ENCODE measurements at regions not wholly inside any gene's neighbourhood (a gene's known extent, or its start where the extent isn't known, plus 50 kb on each side); places are given as distances from the start of the nearest gene placed in this dataset.
A peak's percentile ranks its signal among the peaks of the same experiment; 100 is the strongest.

DNA sequence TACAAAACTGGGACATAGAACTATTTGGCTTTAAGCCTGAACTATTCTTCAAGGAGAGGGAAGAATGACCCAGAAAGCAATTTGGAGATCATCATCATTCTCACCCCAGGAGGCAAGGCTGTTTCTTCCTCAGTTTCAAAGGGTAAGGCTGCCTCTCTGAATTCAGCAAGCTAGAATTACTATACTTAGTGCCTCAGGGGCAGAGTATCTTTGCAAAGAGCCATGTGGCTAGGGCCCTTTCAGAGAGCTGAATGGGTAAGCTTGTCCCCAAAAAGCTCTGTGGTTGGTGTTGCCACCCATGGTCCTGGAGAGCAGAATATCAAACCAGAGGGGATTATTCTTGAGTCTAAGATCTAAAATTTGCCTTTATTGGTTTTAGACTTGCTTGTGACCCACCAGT lies 720.3 kb upstream of the ARPP21 start:
- DNase-seq = no peak

DNA sequence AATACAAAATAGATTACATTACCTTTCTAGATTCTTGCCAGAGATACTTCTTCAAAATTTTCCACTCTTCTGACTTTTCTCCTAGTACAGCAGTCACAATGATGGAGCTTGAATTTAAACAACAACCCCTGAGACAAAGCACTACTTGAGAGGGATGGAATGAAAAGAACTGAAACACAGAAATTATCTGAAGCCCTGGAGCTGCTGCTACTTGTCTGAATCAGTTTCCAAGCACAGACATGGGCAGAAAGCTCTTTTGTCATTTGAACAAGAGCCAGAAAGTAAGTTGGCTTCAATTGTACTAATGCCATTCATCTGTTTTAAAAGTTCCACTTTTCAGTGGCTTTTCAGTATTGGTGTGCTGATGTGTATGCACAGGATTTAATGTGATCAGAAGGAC lies 718.5 kb upstream of the ARPP21 start:
- DNase-seq = no peak

DNA sequence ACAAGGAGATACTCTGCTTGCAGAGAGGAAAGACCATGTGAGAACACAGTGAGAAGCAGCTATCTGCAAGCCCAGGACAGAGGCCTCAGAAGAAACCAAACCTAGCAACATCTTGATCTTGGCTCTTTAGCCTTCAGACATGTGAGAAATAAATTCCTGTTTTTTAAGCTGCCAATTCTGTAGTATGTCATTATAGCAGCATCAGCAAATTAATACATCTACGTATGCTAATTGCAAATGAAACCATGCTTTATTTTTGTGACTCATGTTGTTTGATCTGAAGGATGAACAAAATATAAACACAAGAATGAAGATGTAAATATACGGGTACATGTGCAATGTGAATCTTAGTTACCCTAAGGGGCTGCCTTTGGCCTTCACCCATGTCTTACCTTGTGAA lies 714.4 kb upstream of the ARPP21 start:
- DNase-seq = no peak

DNA sequence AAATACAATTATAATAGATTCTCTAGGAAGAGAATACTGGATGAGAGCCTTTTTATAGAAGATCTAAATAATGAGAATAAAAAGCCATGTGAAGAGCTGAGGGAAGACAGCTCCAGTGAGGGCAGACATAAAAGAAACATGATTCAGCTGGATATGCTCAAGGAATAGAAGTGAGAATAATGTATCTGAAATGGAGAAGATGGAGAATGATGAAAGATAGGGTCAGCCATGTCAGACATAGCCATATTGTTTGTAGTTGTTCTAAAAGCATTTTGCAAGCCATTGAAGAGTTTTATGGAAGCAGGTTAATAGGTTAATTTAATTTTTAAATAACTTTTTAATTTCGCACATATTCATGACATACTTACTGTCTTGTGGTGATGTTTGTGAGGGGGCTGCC lies 713.5 kb upstream of the ARPP21 start:
- DNase-seq = no peak

DNA sequence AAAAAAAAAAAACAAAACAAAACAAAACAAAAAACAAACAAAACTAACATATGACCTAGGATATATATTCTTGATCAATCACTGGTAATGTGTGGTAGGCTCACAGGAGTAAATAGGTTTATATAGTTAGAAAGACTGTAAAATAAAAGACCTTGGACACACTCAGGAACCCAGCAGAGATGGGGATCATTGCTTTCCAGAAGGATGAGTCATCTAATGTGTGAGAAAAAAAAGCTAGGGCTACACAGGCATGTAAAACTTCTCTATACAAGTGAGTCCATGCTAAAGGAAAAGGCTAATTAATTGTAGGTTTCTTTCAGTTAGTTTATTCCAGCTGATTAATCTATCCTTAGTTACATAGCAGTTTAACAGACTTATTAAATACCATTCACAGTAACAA lies 710.3 kb upstream of the ARPP21 start:
- no peak for DNase-seq

DNA sequence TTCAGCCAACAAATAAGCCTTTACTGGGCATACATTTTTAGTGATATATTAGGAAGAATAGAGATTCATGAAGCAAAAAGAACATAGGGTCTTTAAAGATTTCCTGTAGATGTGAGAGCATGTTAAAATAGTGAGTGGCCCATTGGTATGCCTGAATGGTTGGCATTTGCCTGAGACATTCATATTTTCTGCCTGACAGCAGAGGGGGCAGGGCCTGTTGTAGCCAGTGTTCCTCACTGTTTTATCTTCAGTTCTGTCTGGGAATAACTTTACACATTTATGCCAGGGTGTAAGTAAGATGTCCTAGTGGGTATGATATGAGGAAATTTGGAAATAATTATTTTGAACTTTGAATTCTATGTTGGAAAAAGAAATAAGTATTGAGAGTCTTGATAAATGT lies 704.7 kb upstream of the ARPP21 start:
- no peak for DNase-seq

DNA sequence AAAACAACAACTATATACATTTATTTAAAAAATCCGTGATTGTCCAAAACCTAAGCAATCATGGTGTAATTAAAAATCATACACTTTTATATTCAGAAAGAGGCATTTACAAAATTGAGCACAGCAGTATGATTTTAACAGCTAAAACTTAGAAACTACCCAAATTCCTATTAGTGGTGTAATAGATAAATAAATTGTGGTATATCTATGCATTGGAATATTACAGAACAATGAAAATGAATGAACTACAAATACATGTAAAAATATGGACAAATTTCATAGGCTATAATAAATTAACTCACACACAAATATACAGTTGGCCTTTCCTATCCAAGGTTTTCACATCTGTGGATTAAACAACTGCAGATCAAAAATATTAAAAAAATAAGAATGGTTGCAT lies 700.5 kb upstream of the ARPP21 start:
- DNase-seq = no peak

DNA sequence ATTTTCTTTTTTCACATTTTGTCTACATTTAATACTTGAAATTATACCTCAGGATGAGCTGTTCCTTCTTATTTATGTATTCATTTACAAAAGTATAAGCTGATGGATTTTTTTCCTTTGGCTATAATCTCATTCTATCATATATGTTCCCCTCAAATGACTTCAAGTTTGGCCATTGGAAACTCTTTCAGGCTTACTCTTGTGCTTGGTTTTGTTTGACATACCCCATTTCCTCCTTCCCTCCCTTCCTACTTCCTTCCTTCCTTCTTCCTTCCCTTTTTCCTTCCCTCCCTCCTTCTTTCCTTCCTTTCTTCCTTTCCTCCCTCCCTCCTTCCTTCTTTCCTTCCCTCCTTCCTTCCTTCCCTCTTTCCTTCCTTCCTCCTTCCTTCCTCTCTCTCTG lies 697.1 kb upstream of the ARPP21 start:
- no peak for DNase-seq

DNA sequence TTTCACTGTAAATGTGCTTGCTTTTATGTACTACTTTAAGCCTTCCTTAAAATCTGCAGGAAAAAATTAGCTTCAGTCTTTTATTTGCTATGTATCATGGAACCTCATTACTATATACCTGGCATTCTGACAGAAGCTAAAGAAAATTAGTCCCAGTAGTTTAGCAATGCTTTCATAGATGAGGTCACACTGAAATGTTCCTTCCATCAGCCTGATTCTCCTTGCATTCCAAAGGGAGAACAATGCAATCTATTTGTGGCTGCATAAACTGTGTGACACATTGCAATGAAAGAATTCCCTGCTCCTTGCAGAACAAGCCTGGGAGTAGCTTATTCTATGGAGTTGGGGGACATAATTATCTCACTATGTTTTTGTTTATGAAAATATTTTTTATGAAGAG lies 691.5 kb upstream of the ARPP21 start:
- DNase-seq = no peak

DNA sequence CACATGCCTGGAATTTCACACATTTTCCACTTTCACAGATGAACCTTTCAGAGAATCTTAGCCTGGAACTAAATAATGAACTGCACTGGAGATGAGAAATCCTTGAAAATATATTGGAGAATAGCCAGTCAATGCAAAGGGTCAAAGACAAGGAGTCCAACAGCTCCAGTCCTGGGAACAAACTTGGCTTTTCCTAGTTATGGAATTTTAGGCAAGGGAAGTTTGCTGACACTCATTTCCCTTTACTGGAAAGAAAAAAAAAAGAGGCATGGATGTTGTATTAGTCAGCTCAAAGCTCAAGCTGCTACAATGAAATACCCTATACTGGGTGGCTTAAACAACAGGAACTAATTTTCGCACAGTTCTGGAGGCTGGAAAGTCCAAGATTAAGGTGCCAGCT lies 690.8 kb upstream of the ARPP21 start:
- no peak for DNase-seq

DNA sequence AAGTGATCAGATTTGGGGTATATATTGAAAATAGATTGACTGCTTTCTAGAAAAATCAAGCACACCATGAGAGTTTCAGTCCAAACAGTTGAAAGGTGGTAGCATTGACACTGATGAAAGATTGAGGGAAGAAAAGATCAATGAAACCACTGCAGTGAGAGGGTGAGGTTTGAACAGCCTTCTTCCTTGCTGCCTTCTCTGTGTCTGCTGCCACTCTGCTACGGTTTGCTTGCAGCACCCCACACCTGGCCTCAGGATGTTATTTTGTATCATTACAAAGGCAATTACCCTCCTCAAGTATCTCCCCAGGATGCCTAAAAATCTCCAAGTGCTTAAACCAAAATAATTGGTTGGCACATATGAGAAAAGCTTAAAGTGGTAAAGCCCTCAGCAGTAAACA lies 683.6 kb upstream of the ARPP21 start:
- no peak for DNase-seq

DNA sequence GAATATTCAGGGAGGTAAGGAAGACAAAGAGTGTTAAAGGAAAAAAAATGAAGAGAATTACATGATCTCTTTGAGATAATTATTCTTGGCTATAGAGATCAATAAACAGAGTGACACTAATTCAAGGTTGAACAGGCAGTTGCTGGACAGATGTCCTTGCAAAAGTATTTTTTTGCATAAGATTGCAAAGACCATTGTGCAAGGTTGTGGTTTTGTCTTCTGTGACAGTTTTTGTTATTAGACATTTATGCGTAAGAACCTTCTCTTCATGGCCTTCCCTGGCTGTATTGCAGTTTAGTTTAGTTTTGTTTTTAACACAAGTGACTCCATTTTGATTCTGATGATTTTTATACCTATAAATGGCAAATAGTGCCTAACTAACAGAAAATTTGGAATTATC lies 682.8 kb upstream of the ARPP21 start:
- peak; percentile 91 for DNase-seq

DNA sequence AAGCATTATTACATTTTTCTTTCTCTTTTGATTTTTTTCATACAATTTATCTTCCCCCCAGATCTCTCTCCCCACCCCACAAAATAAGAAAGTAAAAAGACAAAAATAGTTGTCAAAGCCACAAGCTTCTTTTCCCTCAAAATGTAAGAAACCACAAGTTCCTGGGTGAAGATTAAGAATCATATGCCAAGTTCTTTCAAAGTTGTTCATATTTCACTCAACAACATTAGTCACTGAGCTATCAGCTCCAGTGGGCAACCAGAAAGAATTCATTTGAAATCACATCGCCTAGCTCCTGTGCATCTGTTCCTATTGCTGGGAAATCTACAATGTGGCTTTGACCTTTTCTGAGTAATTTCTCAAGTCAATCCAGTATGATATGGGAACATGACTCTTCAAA lies 681.6 kb upstream of the ARPP21 start:
- DNase-seq = peak; percentile 92

DNA sequence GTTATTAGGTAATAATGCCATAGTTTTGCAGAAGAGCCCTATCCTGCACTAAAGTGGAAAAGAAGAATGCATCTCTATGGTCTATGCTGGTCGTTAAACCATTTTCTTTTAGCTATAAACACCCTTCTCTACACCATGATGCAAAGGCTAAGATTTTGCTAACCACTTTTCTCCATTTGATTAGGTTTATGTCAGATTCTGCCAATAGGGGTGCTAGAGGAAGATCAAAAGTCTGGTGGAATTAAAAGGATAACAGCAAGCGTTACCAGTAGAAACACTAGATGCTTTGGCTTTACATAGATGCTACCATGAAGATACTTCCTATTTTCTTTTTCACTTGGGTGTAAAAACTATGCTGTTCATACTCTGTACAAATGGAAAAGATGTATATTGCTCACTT lies 669.8 kb upstream of the ARPP21 start:
- DNase-seq = peak; percentile 20

DNA sequence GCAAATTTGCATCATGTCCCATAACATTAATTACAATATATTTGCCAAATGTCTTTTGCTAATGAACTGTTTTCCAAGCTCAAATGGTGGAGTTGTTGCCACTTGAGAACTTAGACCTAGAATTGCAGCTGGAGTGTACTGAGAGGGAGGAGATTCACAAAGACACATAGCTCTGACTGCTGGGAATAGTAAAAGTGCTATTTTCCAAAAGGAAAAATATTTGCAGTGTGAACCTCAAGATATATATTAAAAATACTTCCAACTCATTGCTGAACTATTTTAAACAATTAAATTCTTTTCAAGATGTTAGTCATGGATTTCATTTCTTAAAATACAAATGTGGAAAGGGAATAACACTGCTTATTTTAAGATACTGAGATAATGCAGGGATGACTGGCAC lies 666.8 kb upstream of the ARPP21 start:
- no peak for DNase-seq

DNA sequence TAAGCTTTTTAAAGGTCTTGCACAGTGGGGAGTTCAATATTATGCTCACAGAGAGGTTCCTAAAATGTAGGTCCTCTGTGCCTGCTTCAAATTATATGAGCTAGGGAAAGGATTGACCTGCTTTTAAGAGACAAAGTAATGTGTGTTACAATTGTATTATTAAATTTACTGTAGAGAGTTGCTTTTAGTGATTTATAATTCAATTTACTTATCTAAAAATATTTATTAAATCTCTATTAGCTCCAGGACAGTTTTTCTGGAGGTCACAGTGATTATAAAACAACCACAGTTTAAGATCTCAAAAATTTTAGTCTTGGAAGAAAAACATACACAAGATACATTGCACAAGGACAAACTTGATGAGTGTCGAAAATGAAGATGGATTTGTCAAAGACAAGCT lies 665.7 kb upstream of the ARPP21 start:
- no peak for DNase-seq

DNA sequence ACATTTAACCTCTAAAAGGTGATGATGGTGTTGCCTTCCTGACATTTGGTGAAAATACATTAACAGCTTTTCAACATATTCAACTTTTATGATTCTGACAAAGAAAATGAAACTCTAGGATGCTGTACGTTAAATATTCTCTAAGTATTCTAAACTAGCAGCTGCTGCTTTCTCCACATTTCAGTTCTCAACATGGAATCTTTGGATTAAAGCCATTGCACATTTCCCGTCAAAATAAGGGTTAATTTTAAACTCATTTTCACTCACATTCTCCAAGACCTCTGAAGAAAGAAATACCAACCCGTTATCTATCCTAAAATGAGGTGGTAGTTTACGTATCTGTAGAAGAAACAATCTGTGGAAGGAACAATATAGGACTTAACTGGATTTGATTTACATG lies 655.7 kb upstream of the ARPP21 start:
- no peak for DNase-seq

DNA sequence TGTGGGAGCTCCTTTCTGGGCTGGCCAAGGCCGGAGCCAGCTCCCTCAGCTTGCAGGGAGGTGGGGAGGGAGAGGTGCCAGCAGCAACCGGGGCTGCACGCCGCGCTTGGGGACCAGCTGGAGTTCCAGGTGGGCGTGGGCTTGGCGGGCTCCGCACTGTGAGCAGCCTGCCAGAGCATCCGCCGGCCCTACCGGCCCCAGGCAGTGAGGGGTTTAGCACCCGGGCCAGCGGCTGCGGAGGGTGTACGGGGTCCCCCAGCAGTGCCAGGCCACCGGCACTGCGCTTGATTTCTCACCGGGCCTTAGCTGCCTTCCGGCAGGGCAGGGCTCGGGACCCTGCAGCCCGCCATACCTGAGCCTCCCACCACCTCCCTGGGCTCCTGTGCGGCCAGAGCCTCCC lies 651.0 kb upstream of the ARPP21 start:
- no peak for DNase-seq

DNA sequence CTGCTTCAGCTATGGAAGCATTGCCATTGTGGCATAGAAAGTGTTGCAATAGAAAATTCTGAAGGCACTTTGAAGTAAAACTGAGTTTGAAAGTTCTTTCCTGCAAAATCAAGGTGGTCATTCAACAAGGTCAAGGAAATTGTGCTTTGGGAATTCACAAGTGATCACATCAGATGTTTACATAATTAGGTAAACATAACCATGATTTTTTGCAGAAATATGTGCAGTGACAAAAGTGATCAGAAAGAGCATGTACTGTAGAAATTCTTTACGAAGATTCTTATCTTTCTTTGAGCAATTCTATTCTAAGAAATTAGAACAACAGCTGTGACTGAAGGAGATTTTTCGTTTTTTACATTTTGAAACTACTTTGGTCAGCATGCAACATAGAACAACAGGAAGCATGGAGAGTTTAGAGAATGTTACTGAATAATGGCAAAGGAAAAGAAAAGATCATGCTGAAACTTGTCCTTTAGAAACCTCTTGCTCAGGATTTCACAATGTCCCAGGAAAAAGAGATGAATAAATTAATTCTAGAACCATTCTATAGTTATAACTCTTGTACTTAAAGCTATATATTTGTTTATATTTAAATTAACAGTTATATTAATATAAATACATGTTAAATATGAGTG lies 643.4 kb upstream of the ARPP21 start:
- no peak for DNase-seq

DNA sequence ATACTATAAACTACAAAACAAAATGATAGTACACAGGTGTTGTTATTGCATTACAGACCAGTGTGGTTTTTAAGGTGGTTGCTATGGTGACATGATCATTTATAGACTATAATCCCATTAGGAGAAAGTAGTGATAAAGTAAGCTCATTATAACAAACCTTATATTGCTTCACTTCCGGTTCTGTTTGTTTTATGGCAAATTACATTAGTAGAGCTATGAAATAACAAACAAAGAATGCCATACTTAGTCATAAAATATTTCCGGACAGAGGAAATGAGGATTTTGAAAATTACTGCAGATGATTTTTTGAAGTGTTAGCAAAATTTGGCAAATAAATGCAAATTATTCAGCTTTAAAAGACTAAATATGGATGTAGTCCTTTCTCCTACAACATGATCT lies 640.4 kb upstream of the ARPP21 start:
- DNase-seq = no peak

DNA sequence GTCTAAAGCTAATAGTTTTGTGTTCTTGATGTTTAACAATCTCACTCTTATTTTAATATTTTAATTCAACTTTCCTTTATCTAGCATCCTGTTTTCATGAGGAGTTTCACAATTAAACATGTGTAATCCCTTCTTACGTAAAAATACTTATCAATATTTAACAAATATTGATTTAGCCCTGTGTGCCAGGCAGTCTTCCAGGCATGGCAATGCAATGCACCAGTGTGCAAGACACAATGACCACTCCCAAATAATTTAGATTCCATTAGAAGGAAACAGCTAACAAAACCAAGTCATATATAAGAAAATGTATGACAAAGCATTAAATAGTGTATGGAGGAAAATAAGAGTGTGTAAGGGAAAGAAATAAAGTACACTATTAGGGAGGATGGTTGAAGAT lies 627.1 kb upstream of the ARPP21 start:
- DNase-seq = no peak

DNA sequence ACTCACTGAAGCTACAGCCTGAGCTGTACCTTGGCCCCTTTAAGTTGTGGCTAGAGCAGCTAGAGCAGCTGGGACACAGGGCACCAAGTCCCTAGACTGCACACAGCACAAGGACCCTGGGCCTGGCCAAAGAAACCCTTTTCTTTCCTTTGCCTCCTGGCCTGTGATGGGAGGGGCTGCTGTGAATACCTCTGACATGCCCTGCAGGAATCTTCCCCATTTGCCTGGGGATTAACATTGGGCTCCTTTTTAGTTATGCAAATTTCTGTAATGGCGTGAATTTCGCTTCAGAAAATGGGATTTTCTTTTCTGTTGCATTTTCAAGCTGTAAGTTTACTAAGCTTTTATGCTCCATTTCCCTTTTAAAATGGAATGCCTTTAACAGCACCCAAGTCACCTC lies 611.2 kb upstream of the ARPP21 start:
- no peak for DNase-seq

DNA sequence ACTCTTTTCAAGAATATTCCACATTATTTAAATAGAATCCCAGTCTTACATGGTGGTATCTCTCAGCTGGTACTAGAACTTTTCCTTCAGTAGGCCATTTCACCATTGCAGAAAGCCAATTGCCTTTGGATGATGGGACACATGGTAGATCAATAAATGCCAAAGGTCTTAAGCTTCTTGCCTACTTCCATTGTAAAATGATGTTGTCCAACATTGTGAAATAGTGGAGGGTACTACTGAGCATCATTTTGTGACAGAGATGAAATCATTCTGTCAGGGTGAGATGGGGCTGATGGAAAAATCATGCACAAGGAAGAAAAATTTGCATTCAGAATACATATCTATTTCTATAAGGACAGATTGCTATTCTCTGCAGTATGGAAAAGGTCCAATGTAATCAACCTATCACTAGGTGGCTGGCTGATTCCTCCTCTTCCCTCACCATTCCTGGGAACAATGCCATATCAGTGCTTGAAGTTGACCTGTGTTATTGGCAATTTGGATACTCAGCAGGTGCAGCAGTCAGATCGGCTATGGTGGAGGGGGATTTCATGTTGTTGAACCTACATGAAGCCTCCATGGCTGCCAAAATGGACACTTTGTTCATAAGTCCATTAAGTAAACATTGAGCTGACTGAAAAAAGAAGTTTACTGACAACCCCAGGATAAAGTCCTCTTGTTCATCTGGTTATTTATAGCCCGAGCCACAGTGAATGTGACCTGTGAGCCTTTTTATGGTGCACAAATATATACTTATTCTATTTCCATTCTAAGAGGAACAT lies 596.9 kb upstream of the ARPP21 start:
- no peak for DNase-seq

DNA sequence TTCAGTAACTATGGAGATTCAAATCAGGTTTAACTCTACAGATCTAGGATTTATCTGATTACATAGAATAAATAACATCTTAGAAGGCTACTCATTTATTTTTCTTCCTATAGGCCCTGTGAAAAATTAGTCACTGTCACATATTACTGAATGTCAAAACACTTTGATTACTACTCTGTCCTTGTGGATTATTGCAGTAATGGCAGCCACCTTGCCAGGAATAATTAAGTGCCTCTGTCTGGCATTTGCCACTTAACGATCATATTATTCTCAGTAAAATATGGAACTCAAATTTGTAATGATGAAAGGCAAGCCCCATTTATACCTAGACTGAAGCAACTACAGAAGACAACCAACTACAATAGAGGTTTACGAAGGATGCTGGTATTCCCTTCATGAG lies 596.3 kb upstream of the ARPP21 start:
- DNase-seq = no peak

DNA sequence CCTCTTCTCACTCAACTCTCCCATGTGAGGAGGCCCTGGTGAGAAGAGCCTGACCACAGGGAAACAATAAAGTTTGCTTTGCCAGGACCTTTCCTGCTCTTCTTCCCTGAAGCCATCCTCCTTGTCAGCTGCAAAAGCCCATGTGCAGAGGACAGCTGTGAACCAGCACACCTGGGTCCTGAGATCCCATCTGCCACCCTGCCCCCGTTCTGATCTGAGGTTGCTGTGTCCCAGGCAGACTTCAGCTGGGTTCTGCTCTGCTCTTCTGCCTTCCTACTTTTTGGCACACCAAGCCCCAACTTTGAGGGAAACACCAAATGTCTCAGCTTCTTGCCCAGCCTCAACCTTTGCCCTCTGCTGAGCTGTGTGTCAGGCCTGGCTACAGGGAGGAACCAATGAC lies 595.1 kb upstream of the ARPP21 start:
- DNase-seq = no peak

All from MV-4-11 (cell line).